ENCODE measurements at regions not wholly inside any gene's neighbourhood (a gene's known extent, or its start where the extent isn't known, plus 50 kb on each side); places are given as distances from the start of the nearest gene placed in this dataset.

- Mint-ChIP-seq H3K4me3 (no peak overlapping the region), H3K4me1 (no peaks in the 10 kb centered on the region), H3K36me3 (no peaks in the 10 kb centered on the region), H3K9me3 (peaks cover 0 to 4% (median 3%) of the 10 kb centered on the region in 7 donors), H3K27me3 (ENCODE audit: low read depth in 3 of 3) (no peaks in the 10 kb centered on the region), H3K27ac (no peak overlapping the region)
- Histone ChIP-seq H2AFZ (ENCODE audit: insufficient read depth, low read depth, low read length, poor library complexity, severe bottlenecking) (no peak overlapping the region), H3K4me3 (replicated peaks in 1 of 3; ENCODE audit: low read depth in 2 of 3, low read length in 3 of 3) (no peak overlapping the region), H3K27me3 (ENCODE audit: control insufficient read depth in 2 of 2, insufficient read depth in 2 of 2, low read length in 2 of 2) (no peaks in the 10 kb centered on the region), H3K4me2 (replicated peaks; ENCODE audit: extremely low read depth, low read length, poor library complexity, severe bottlenecking) (no peak overlapping the region), H3K9ac (ENCODE audit: insufficient read depth, low read length, poor library complexity, severe bottlenecking) (no peak overlapping the region), H3K79me2 (ENCODE audit: insufficient read depth, low read length) (no peaks in the 10 kb centered on the region), H3K36me3 (replicated peaks in 1 of 2; ENCODE audit: control insufficient read depth in 1 of 2, insufficient read depth in 2 of 2, low read length in 2 of 2) (no peaks in the 10 kb centered on the region), H3K9me3 (replicated peaks in 1 of 2; ENCODE audit: control insufficient read depth in 1 of 2, insufficient read depth in 1 of 2, low read length in 2 of 2) (peaks cover 4 to 11% of the 10 kb centered on the region in 2 donors), H3K27ac (ENCODE audit: low read depth in 1 of 2, low read length in 2 of 2) (no peak overlapping the region), H3K4me1 (ENCODE audit: control insufficient read depth in 1 of 2, insufficient read depth in 2 of 2, low read length in 2 of 2) (no peaks in the 10 kb centered on the region), H4K20me1 (ENCODE audit: insufficient read depth, low read length) (no peaks in the 10 kb centered on the region)
- TF ChIP-seq CTCF (IDR thresholded peaks at IDR 0.05): no peak
- 82% methylated on average over 7 of the region's 7 CpGs for WGBS (ENCODE audit: insufficient coverage)
- intact Hi-C loops (cut with micrococcal nuclease): no loop called here
- DNase-seq: no peak
These were observed 220.5 kb upstream of the TBX3 start for GRCh38 chr12:114904254-114905003.

GRCh38 chr12:114903083-114903691 is 219.2 kb upstream of the TBX3 start:
- Mint-ChIP-seq H3K27me3 (ENCODE audit: low read depth in 3 of 3) (no peaks in the 10 kb centered on the region), H3K9me3 (peaks cover 0 to 5% (median 4%) of the 10 kb centered on the region in 7 donors), H3K36me3 (no peaks in the 10 kb centered on the region), H3K27ac (no peak overlapping the region), H3K4me3 (no peak overlapping the region), H3K4me1 (no peaks in the 10 kb centered on the region)
- peaks cover 4 to 11% of the 10 kb centered on the region in 2 donors for H3K9me3 ChIP-seq (replicated peaks in 1 of 2; ENCODE audit: control insufficient read depth in 1 of 2, insufficient read depth in 1 of 2, low read length in 2 of 2)
- no peaks in the 10 kb centered on the region for H3K36me3 ChIP-seq (replicated peaks in 1 of 2; ENCODE audit: control insufficient read depth in 1 of 2, insufficient read depth in 2 of 2, low read length in 2 of 2)
- no peaks in the 10 kb centered on the region for H3K4me1 ChIP-seq (ENCODE audit: control insufficient read depth in 1 of 2, insufficient read depth in 2 of 2, low read length in 2 of 2)
- intact Hi-C loops (cut with micrococcal nuclease): no loop called here
- TF ChIP-seq CTCF (IDR thresholded peaks at IDR 0.05): no peak
- H3K9ac ChIP-seq (ENCODE audit: insufficient read depth, low read length, poor library complexity, severe bottlenecking): no peak overlapping the region
- no peak for DNase-seq
- H2AFZ ChIP-seq (ENCODE audit: insufficient read depth, low read depth, low read length, poor library complexity, severe bottlenecking): no peak overlapping the region
- no peaks in the 10 kb centered on the region for H3K27me3 ChIP-seq (ENCODE audit: control insufficient read depth in 2 of 2, insufficient read depth in 2 of 2, low read length in 2 of 2)
- no peaks in the 10 kb centered on the region for H3K79me2 ChIP-seq (ENCODE audit: insufficient read depth, low read length)
- no peaks in the 10 kb centered on the region for H4K20me1 ChIP-seq (ENCODE audit: insufficient read depth, low read length)
- H3K4me3 ChIP-seq (replicated peaks in 1 of 3; ENCODE audit: low read depth in 2 of 3, low read length in 3 of 3): no peak overlapping the region
- no peak overlapping the region for H3K27ac ChIP-seq (ENCODE audit: low read depth in 1 of 2, low read length in 2 of 2)
- WGBS (ENCODE audit: insufficient coverage): 54% methylated on average over 7 of the region's 12 CpGs
- no peak overlapping the region for H3K4me2 ChIP-seq (replicated peaks; ENCODE audit: extremely low read depth, low read length, poor library complexity, severe bottlenecking)
